ENCODE measurements at regions not wholly inside any gene's neighbourhood (a gene's known extent, or its start where the extent isn't known, plus 50 kb on each side); places are given as distances from the start of the nearest gene placed in this dataset.
"Not testable (repeated sequence)": the region's sequence is repeated elsewhere in the genome, so short reads cannot be mapped to it uniquely, and the experiment has no call there.

DNA sequence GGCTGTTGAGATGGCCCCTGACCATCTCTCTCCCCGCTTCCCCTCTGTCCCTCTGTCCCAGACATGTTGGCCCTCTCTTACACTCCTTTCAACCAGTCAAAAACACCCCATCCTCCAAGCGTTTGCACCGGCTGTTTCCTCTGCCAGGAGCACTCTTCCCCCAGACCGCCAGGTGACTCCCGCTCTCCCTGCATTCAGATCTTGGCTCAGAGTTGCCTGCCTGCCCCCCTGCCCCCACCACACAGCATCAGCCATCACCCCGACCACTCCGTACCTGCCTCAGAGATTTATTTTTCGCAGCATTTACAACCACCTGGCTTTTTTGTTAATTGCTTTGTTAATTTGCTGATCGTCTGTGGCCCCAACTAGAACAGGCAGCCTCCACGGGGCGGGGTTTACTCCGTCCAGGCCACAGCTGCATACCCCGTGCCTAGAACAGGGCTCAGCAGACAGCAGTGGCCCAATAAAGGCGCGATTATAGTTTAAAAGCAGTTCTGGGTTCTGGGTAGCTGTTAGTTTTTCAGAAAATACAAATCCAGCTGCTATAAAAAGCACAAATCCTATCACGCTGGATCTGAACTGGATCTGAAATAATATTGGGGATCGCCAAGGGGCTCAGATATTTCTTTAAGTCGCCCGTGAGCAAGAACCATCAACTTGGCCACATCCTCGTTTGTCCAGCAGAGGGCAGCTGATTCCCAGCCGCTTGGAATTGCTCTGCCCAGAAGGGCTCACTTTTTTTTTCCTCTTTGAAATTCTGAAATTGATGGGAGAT, 173.6 kb downstream of the IRF8 start:
- DNase-seq (ENCODE audit: low read depth in 3 of 3, low spot score in 2 of 3) = peak; percentile 45 to 66 (median 56)

DNA sequence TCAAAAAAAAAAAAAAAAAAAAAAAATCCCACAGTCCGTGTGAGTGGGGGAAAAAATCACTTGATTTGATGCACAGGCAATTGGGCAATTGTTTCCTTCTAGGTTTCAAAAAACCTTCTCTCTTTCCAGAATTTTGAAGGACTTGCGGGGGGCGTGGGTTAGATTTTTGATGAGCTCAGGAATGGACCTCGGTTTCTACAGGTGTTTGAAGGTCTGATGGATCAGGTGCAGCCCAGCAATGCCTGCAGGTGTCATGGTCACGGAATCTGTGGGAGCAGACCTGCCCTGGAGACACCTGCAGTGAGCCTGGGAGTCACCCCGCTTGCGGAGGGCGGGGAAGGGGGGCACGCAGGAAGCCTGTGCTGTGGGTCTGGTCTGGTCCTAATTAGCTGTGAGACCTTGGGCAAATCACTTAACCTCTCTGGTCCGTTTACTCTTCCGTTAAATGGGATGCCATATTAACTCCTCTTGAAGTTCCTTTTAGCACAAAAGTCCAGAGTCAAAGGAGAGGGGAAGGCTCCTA, 174.2 kb downstream of the IRF8 start:
- no peak for DNase-seq (ENCODE audit: low read depth in 3 of 3, low spot score in 2 of 3)

DNA sequence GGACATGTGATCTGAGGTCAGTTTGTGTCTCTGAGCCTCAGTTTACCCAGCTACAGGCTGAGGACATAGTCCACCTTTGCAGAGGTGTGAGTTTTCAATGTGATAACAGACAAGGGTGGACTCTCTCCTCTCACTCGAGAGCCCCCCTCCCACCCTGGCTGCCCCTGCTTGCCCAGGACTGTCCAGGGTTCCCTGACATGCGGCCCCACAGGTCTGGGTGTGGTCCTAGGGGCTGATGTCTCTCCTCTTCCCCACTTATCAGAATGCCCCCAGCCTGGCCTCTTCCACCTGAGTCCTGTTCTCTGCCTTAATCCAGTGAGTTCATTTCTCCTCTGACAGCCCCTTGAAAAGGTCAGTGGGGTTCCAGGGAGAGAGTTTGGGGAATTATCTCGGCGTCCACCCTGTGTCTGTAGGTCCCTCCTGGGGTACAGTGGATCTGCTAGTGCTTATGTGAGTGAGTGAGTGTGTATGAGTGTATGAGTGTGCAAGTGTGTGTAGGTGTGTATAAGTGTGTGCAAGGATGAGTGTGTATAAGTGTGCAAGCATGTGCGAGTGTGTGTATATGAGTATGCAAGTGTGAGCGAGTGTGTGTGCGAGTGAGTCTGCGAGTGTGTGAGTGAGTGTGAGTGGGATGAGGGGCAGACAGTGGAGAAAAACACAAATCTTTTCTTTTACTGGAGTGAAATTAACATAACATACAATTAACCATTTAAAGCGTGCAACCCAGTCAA, 175.0 kb downstream of the IRF8 start:
- no peak for DNase-seq (ENCODE audit: low read depth in 3 of 3, low spot score in 2 of 3)

DNA sequence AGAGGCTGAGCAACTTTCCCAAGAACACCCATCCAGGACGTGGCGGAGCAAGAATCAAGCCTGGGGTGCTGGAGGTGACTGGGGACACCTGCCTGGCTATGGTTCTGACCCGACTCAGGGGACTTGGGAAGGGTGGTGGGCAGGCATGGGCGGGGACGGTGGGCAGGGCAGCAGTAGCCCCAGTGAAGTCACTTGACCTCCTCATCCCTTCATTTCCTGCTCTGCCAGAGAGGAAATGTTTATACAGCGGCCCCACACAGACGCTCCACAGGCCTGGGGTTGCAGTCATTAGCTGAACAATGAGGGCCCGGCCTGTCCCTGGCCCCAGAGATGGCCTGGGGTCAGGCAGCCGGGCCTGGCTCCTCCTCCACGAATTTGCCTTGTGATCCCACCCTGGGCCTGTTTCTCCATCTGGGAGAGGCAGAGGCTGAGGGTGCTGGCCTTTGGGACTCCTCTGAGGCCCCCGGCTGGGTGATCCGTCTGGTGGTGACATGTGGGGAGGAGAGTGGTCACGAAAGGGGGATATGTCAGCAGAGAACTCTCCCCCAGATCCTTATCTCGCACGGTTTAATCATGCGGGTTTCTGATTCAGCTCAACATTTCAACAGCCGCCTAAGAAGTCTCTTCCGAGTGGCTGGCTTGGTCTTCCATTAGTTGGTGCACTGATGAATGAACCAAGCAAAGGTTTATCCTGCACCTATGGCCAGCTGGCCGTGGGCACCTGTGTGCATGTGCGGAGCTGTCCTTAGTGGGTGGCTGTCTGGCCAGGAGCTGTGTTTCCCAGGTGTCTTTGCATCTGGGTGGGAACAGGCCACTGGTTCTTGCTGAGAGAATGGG, 175.9 kb downstream of the IRF8 start:
- DNase-seq (ENCODE audit: low read depth in 3 of 3, low spot score in 2 of 3) = no peak

DNA sequence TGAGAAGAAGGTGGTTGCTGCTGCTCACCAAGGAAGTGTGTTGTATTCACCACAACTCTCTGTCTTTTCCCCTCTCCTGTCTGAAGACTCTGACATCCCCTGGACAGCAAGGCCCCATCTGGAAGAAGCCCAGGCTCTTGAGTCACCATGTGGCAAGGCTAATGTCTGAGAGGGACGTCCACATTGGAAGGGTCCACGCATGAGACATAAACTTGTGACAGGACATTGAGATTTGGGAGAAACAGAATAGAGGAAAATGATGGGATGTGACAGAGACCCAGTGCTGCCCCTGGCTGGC, 176.5 kb downstream of the IRF8 start:
- no peak for DNase-seq (ENCODE audit: low read depth in 3 of 3, low spot score in 2 of 3)

DNA sequence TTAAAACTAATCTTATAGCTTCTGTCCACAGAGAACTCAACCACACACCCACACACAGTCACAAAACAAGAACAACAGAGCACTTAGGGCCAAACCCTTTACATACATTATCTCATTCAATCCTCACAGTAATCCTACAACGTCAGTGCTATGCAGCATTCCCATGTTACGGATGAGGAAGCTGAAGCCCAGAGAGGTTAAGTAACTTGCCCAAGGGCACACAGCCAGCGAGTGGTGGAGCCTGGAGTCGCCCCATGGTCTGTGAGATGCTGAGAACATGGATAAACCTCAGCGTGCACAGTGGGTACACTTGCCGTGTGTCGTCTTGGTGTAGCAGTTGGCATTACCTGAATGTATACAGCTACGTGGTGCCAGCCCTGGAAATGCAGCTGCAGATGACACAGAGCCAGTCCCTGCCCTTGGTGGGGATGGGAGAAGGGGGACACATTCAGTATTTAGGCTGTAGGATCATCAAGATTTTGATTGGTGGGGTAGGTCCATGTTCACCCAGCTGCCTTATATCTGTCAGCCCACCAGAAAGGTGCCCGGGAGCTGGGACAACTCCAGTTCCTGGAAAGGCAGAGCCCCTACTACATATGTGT, 177.0 kb downstream of the IRF8 start:
- DNase-seq (ENCODE audit: low read depth in 3 of 3, low spot score in 2 of 3) = no peak

DNA sequence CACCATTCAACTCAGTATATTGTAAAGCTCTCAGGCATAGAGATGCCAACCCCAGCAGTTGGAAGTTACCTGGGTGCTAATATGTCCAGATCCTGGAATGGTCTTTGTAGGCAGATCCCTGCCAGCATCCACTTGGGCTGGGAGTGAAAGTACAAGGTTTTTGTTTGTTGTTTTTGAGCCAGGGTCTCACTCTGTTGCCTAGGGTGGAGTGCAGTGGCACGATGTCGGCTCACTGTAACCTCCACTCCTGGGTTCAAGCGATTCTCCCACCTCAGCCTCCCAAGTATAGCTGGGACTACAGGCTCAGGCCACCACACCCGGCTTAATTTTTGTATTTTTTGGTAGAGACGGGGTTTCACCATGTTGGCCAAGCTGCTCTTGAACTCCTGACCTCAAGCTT, 177.6 kb downstream of the IRF8 start:
- DNase-seq (ENCODE audit: low read depth in 3 of 3, low spot score in 2 of 3) = no peak

DNA sequence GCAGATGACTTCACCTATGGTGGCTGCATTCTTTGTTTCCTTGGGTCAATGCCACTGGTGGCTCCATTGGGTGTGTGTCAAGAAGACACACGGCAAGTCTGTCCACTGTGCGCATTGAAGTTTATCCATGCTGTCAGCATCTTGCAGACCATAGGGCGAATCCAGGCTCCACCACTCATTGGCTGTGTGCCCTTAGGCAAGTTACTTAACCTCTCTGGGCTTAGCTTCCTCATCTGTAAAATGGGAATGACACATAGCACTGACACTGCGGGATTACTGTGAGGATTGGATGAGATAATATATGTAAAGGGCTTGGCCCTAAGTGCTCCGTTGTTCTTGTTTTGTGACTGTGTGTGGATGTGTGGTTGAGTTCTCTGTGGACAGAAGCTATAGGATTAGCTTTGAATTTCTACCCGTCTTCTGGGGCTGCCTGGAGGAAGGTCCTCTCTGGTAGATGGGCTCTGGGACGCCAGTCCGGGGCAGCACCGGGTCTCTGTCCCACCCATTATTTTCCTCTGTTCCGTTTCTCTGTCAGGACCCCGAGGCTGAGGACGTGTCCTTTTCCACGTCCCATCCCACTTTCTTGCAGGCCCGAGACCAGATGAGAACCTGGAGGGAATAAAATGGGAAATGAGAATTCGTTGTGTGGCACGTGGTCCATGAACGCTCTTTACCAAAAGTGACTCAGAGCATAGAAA, 178.4 kb downstream of the IRF8 start:
- DNase-seq (ENCODE audit: low read depth in 3 of 3, low spot score in 2 of 3) = no peak

DNA sequence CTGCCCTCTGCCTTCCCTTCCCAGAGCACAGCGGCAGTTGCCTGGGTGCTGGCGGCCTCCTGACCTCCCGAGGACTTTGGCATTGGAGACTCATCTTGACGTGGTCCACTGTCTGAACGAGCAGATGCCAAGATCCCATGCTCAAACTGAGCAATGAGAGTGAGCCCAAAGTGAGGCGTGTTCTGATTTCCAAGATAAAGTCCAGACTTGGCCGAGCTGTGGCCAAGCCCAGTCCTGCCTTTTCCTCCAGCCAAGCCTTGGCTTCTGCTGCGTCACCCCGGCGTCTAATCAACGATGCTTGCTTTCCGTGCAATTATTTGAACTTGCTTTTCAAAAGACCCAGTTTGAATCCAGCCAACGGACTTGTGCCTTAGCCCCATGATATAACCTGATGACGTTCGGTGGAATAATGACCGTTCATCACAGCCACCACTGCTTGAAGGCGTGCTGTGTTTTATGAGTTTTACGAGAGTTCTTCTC, 179.2 kb downstream of the IRF8 start:
- no peak for DNase-seq (ENCODE audit: low read depth in 3 of 3, low spot score in 2 of 3)

DNA sequence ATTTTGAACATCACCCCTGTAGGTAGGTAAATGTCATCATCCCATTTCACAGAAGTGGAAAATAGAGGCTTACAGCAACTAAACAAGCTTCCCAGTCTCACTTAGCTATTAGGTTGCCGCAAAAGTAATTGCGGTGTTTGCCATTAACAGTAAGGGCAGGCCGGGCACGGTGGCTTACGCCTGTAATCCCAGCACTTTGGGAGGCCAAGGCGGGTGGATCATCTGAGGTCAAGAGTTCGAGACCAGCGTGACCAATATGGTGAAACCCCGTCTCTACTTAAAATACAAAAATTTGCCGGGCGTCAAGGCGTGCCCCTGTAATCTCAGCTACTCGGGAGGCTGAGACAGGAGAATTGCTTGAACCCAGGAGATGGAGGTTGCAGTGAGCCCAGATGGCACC, 179.7 kb downstream of the IRF8 start:
- DNase-seq (ENCODE audit: low read depth in 3 of 3, low spot score in 2 of 3) = not testable (repeated sequence)

DNA sequence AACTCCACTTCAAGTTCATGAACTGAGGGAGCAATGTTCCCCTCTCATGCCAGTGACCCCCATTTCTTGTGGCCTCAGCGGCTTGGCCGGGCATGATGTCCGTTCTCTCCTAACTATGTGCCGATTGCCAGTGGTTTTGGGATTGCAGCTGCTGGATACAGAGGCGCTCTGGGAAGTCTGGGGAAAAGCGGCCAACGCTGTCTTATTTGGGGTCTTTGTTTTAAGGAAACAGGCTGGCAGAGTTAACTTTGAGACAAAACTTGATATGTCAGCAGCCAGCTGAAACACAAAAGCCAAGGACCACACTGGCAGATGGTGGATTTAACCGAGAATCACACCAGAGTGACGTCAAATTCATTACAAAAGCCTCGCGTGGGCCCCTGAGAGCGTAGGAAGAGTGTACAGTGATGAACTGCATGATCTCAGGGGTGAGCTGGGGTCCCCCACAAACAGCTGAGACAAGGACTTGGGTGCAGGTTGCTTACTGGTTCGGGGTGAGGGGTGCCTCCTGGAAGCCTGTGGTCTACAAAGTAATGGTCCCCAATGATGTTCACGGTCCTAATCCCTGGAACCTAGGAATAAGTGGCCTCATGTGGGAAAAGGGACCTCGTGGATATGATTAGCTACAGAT, 180.4 kb downstream of the IRF8 start:
- no peak for DNase-seq (ENCODE audit: low read depth in 3 of 3, low spot score in 2 of 3)

DNA sequence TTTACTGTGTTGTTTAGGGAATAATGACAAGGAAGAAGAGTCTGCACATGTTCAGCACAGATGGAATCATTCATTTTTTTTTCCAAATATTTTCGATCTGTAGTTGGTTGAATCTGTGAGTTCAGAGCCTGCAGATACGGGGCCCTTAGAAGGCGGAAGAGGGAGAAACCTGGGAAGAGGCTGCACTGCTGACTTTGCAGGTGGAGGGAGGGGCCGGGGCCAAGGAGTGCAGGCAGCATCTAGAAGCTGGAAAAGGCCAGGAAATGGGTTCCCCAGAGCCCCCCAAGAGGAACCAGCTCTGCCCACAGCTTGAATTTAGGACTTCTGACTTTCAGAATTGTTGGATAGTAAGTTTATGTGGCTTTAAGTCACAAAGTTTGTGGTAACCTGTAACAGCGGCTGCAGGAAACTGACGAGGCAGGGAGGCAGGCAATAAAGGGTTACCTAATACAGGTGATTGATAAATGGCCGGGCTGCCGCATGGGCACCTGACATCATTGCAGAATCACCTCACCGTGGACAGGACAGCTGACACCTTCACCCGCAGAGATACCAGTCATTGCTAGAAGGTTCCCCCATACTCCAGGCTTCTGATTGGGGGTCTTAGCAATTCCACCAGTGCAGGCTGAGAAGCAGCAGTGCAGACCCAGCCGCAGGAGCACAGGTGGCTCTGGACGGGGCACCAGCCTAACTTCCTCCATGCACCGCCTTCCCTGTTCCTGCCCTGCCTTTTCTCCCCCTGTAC, 181.3 kb downstream of the IRF8 start:
- DNase-seq (ENCODE audit: low read depth in 3 of 3, low spot score in 2 of 3) = no peak

DNA sequence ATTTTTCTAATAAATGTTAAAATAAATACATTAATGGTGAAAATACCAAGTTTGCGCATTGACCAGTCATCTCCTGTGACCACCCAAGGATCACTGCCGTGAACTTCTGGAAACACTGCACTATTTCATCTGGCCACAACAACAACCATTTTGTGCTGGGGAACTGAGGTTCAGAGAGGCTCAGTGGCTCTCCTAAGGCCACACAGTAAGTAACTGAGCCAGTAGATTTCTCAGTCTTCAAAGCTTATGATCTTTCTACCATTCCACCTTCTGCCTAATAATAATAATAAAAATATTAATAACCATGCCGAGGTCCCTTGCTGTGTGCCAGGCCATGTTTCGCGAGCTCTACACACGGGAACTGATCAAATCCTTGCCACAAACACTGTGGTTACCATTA, 182.0 kb downstream of the IRF8 start:
- no peak for DNase-seq (ENCODE audit: low read depth in 3 of 3, low spot score in 2 of 3)

DNA sequence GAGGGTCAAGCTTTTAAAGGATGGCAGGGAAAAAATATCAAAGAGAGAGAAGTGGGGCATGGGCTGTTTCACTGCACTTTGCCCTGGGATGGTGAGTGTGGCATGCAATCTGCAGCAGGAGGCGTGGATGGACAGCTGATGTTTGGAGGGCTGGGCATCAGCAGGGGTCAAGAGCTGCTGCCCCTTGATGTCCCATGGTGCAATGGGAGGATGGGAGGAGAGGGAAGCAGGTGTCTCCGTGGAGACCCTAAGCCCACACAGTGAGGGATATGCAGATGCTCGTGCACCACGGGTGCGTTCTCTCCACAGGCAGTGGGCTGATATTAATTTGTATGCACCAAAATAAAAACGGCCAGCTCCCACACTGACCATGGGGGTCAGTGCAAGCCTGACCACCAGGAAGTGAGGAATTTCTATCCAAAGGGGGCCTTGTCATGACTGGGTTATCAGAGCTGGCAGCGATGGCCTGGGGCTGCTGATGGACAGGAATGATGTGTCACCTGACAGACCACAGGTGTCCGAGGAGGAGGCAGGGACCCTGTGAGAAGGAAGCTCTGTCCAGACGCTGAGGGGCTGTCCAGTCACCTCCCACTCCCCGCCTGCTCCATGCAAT, 183.6 kb downstream of the IRF8 start:
- DNase-seq (ENCODE audit: low read depth in 3 of 3, low spot score in 2 of 3) = no peak

DNA sequence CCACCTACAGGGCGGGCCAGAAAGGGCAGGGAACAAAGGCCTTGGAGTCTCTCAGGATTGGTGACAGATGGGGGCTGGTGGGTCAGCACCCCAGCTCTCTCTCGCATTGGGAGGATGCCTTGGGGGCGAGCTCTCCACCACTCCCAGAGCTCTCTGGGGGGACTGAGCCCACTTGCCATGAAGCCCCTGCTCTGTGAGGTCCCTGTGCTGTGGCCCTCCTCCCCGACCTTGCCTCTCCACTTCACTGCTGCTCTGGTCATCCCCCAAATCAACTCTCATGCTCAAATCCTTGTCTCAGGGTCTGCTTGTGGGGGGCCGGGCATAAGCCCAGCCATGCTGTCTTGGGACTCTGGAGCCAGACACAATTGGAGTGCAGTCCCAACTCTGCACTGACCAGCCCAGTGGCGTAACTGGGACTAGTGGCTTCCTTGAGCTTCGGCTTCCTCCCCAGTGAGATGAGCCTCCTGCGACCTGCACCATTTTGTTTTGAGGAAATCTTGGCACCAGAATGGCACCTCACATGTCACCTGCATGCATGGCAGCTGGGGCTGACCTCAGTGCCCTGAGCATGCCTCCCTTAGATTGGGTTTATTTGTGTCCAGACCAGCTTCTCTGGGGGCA, 184.5 kb downstream of the IRF8 start:
- DNase-seq (ENCODE audit: low read depth in 3 of 3, low spot score in 2 of 3) = no peak

DNA sequence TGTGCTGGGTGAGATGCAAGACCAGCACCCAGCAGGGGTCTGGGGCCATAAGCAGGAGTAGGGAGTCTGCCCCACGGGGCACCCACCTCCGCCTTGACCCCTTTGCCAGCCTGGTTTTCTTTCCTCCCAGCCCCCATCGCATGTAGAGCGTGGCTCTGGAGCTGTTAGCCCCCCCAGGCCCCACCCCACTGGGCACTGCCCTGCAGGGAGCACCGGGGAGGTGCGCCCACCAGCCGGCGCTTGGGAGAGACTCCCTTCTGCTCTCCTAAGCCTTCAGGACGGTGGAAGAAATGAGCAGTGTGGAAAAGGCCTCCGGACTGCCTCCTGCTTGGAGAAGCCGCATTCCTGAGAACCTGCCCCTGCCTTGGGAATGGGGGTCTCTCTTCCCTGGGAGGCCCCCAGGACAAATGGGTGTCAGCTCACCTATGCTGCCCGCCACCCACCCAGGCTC, 186.2 kb downstream of the IRF8 start:
- DNase-seq (ENCODE audit: low read depth in 3 of 3, low spot score in 2 of 3) = no peak

DNA sequence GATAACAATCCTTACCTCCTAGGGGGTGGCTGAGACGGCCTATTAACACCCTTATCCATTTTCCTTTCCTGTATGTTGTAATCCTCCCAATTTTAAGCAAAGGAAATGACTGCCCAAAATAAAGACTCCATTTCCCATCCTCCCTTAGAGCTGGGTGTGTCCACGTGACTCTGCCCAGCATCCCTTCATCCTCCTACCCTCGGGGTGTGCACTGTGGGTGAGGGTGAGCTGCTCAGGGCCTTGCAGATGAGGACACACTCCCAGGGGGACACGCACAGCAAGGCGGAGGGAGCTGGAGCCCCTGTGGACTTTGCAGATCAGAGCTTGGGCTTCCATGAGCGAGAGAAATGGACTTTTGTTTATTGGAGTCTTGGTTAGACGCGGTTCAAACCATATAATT, 186.8 kb downstream of the IRF8 start:
- no peak for DNase-seq (ENCODE audit: low read depth in 3 of 3, low spot score in 2 of 3)

DNA sequence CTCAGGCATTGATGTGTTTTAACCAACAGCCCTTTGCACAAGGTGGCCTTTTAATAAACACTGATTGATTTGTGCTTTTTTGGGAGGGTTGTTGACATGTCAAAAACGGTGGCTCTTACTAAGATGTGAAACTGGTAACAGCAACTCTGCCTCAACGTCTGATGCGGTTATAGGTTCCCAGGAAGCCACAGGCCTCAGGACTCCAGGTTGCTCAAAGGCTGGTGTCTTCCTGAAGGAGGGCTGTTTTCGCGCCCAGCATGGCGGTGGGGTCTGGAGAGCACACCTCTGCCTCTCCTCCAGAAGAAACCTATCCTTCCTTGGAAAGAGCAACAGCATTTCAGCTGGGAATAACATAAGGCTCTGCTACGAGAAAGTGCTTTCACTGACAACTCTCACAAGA, 187.5 kb downstream of the IRF8 start:
- DNase-seq (ENCODE audit: low read depth in 3 of 3, low spot score in 2 of 3) = no peak

All from right renal cortex interstitium (tissue), 3 donors.